ENCODE measurements at regions not wholly inside any gene's neighbourhood (a gene's known extent, or its start where the extent isn't known, plus 50 kb on each side); places are given as distances from the start of the nearest gene placed in this dataset.

- Histone ChIP-seq H3K27ac (no peak overlapping the region), H3K4me3 (no peak overlapping the region), H3K9me3 (no peaks in the 10 kb centered on the region), H3K4me1 (no peaks in the 10 kb centered on the region), H3K36me3 (ENCODE audit: insufficient read depth in 1 of 2, low read depth in 1 of 2) (no peaks in the 10 kb centered on the region), H3K27me3 (ENCODE audit: insufficient read depth in 3 of 3, low read length in 2 of 3) (no peaks in the 10 kb centered on the region)
- TF ChIP-seq, protein P1, sequence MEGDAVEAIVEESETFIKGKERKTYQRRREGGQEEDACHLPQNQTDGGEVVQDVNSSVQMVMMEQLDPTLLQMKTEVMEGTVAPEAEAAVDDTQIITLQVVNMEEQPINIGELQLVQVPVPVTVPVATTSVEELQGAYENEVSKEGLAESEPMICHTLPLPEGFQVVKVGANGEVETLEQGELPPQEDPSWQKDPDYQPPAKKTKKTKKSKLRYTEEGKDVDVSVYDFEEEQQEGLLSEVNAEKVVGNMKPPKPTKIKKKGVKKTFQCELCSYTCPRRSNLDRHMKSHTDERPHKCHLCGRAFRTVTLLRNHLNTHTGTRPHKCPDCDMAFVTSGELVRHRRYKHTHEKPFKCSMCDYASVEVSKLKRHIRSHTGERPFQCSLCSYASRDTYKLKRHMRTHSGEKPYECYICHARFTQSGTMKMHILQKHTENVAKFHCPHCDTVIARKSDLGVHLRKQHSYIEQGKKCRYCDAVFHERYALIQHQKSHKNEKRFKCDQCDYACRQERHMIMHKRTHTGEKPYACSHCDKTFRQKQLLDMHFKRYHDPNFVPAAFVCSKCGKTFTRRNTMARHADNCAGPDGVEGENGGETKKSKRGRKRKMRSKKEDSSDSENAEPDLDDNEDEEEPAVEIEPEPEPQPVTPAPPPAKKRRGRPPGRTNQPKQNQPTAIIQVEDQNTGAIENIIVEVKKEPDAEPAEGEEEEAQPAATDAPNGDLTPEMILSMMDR (IDR thresholded peaks at IDR 0.05), result no peak
- DNase-seq (no peak), ATAC-seq (no peak)
- WGBS, 3 donors, result 89% methylated on average over 3 to 4 of the region's 4 CpGs
- intact Hi-C loops (cut with DNase I), result no loop called here
Observed at GRCh38 chr4:42341518-42342026, 55.7 kb upstream of the SHISA3 start.

- ATAC-seq (no peak), DNase-seq (no peak)
- Histone ChIP-seq H3K27me3 (ENCODE audit: insufficient read depth in 3 of 3, low read length in 2 of 3) (peaks cover 0 to 2% (median 0%) of the 10 kb centered on the region in 3 donors), H3K9me3 (no peaks in the 10 kb centered on the region), H3K36me3 (ENCODE audit: insufficient read depth in 1 of 2, low read depth in 1 of 2) (no peaks in the 10 kb centered on the region), H3K27ac (no peak overlapping the region), H3K4me3 (no peak overlapping the region), H3K4me1 (no peaks in the 10 kb centered on the region)
- WGBS, 3 donors, result 94 to 96% (median 94%) methylated on average over 2 of the region's 2 CpGs
- intact Hi-C loops (cut with DNase I), result no loop called here
- TF ChIP-seq, protein P1 (IDR thresholded peaks at IDR 0.05), result no peak
Observed at GRCh38 chr4:42342459-42342858, 54.8 kb upstream of the SHISA3 start.

GRCh38 chr4:42344309-42344708, 53.0 kb upstream of the SHISA3 start:
- TF ChIP-seq, protein P1 (IDR thresholded peaks at IDR 0.05), result no peak
- intact Hi-C loops (cut with DNase I), result no loop called here
- DNase-seq (no peak), ATAC-seq (no peak)
- Histone ChIP-seq H3K4me3 (no peak overlapping the region), H3K4me1 (no peaks in the 10 kb centered on the region), H3K27ac (no peak overlapping the region), H3K9me3 (no peaks in the 10 kb centered on the region), H3K36me3 (ENCODE audit: insufficient read depth in 1 of 2, low read depth in 1 of 2) (no peaks in the 10 kb centered on the region), H3K27me3 (ENCODE audit: insufficient read depth in 3 of 3, low read length in 2 of 3) (peaks cover 0 to 2% (median 0%) of the 10 kb centered on the region in 3 donors)
- 39 to 41% (median 39%) methylated on average over 8 of the region's 8 CpGs for WGBS, 3 donors

- 53 to 66% (median 58%) methylated on average over 2 of the region's 2 CpGs for WGBS, 3 donors
- Histone ChIP-seq H3K9me3 (no peaks in the 10 kb centered on the region), H3K27ac (no peak overlapping the region), H3K36me3 (ENCODE audit: insufficient read depth in 1 of 2, low read depth in 1 of 2) (no peaks in the 10 kb centered on the region), H3K4me3 (no peak overlapping the region), H3K27me3 (ENCODE audit: insufficient read depth in 3 of 3, low read length in 2 of 3) (peaks cover 0 to 2% (median 0%) of the 10 kb centered on the region in 3 donors), H3K4me1 (no peaks in the 10 kb centered on the region)
- DNase-seq, result no peak
- intact Hi-C loops (cut with DNase I), result no loop called here
- TF ChIP-seq, protein P1 (IDR thresholded peaks at IDR 0.05), result no peak
- no peak for ATAC-seq
Observed at GRCh38 chr4:42344749-42345148, 52.5 kb upstream of the SHISA3 start.

DNA sequence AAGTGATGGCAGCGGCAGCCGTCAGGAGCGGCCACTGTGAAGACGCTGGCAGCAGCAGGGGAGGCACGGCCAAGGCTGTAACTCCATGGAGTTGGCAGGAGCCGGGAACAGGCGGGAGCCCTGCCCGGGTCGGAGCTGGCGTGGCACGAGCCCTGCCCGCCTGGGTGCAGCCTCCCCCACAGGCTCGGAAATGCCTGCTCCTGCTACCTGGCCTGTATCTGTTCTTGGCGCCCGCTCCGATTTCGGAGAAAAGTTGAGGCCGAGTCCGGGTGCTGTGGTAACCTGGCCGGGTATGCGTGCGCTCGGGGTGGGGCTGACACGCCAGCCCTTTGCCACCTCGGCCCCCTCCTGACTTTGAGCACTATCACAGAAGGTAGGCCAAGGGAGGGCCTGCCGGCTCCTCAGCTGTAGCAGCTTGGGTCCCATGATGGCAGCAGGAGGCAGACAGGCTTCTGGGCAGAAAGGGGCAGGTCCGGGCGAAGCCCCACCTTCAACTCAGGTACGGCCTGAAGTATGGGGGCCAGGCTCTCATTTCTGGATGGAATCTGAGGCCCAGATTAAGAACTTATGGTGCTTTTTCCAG, 51.2 kb upstream of the SHISA3 start:
- no peaks in the 10 kb centered on the region for H3K9me3 ChIP-seq
- no peak overlapping the region for H3K27ac ChIP-seq
- DNase-seq (no peak), ATAC-seq (no peak)
- H3K27me3 ChIP-seq (ENCODE audit: insufficient read depth in 3 of 3, low read length in 2 of 3), result peaks cover 0 to 2% (median 0%) of the 10 kb centered on the region in 3 donors
- 82 to 90% (median 85%) methylated on average over 29 of the region's 29 CpGs for WGBS, 3 donors
- TF ChIP-seq, protein P1 (IDR thresholded peaks at IDR 0.05), result no peak
- H3K4me3 ChIP-seq, result no peak overlapping the region
- H3K4me1 ChIP-seq, result no peaks in the 10 kb centered on the region
- no peaks in the 10 kb centered on the region for H3K36me3 ChIP-seq (ENCODE audit: insufficient read depth in 1 of 2, low read depth in 1 of 2)
- intact Hi-C loops (cut with DNase I), result no loop called here

Measured in psoas muscle (tissue), 7 donors.